OCI-LY7 (cell line): ENCODE measurements at regions not wholly inside any gene's neighbourhood (a gene's known extent, or its start where the extent isn't known, plus 50 kb on each side); places are given as distances from the start of the nearest gene placed in this dataset.

Experiments used
- BruUV-seq: library from RNA; stranded (reverse); fragments of 400-500 nt; replicated peaks from 2 replicates; lab custom pipeline; 2021; lab: Mats Ljungman, UMichigan
- CTCF ChIA-PET: fragments of 300-600 bp; sonication (Branson Sonifier 250); formaldehyde crosslinking; loops from one replicate; lab custom pipeline; 2022; ENCODE audit warnings: antibody characterized with exemption; ENCODE audit not compliant: unreplicated experiment; lab: Charles Lee
- POLR2A ChIA-PET: fragments of 300-600 bp; sonication (Branson Sonifier 250); formaldehyde crosslinking; loops from one replicate; lab custom pipeline; 2022; ENCODE audit warnings: antibody characterized with exemption; lab: Charles Lee
- DNase-seq: peaks from one replicate; pipeline ENCODE4 v3.0.0-alpha.2; 2015; ENCODE audit warnings: low spot score
- H2AFZ ChIP-seq: fragments of 200-600 bp; sonication (generic), shearing (Covaris generic); 2 replicates; pipeline ENCODE4 v1.6.1; 2014; ENCODE audit warnings: mild to moderate bottlenecking, antibody characterized with exemption, low read length, moderate library complexity
- H3K27ac ChIP-seq: fragments of 200-600 bp; sonication (generic); 2 replicates; pipeline ENCODE4 v1.5.1; 2014; ENCODE audit warnings: mixed run types, low read depth, mild to moderate bottlenecking, moderate library complexity, low read length, inconsistent platforms; ENCODE audit not compliant: poor library complexity, severe bottlenecking
- H3K36me3 ChIP-seq: fragments of 200-600 bp; sonication (generic); 2 replicates; pipeline ENCODE4 v1.6.1; 2014; ENCODE audit warnings: mild to moderate bottlenecking, antibody characterized with exemption, low read length, moderate library complexity, mixed read lengths; ENCODE audit not compliant: insufficient read depth
- H3K4me1 ChIP-seq: fragments of 200-600 bp; sonication (generic); 2 replicates; pipeline ENCODE4 v1.5.1; 2014; ENCODE audit warnings: mild to moderate bottlenecking, low read length; ENCODE audit not compliant: insufficient read depth, poor library complexity, severe bottlenecking
- H3K4me2 ChIP-seq: fragments of 200-600 bp; sonication (generic); 2 replicates; pipeline ENCODE4 v1.6.1; 2014; ENCODE audit warnings: mild to moderate bottlenecking, low read length
- H3K4me3 ChIP-seq: fragments of 200-600 bp; sonication (generic); 2 replicates; pipeline ENCODE4 v1.5.1; 2014; ENCODE audit warnings: mild to moderate bottlenecking, low read depth, low read length; ENCODE audit not compliant: poor library complexity, severe bottlenecking
- H3K79me2 ChIP-seq: fragments of 200-600 bp; sonication (generic); 2 replicates; pipeline ENCODE4 v1.6.1; 2016; ENCODE audit warnings: low read depth, mild to moderate bottlenecking, low read length, moderate library complexity, mixed read lengths; ENCODE audit not compliant: insufficient read depth
- H3K9me2 ChIP-seq: fragments of 200-600 bp; sonication (generic); 2 replicates; pipeline ENCODE4 v1.6.1; 2016; ENCODE audit warnings: mild to moderate bottlenecking, low read length, mixed read lengths; ENCODE audit not compliant: insufficient read depth
- H3K9me3 ChIP-seq: fragments of 200-600 bp; sonication (generic); 2 replicates; pipeline ENCODE4 v1.6.1; 2014; ENCODE audit warnings: mild to moderate bottlenecking, mixed run types, low read length, mixed read lengths
- H4K20me1 ChIP-seq: fragments of 200-600 bp; sonication (generic); 2 replicates; pipeline ENCODE4 v1.6.1; 2014; ENCODE audit warnings: mild to moderate bottlenecking, antibody characterized with exemption, low read length, moderate library complexity, mixed read lengths; ENCODE audit not compliant: insufficient read depth
- EZH2phosphoT487 ChIP-seq: fragments of 200-600 bp; sonication (generic); IDR thresholded peaks from 2 replicates; pipeline ENCODE4 v1.6.1; 2018; ENCODE audit warnings: low read depth, borderline replicate concordance, mild to moderate bottlenecking, mixed run types, antibody characterized with exemption, low read length, moderate library complexity, mixed read lengths
- intact Hi-C: fragments of 100-400 bp; cut with micrococcal nuclease; formaldehyde crosslinking; loops from one replicate; pipeline ENCODE4 v1.10.0; 2022; ENCODE audit not compliant: unreplicated experiment
- TF ChIP-seq, protein P1 (sequence below): fragments of 200-600 bp; sonication (generic); conservative IDR thresholded peaks from 2 replicates; pipeline ENCODE4 v1.5.1; 2014; ENCODE audit warnings: mild to moderate bottlenecking, antibody characterized with exemption, low read length, moderate library complexity, mixed read lengths

DNA sequence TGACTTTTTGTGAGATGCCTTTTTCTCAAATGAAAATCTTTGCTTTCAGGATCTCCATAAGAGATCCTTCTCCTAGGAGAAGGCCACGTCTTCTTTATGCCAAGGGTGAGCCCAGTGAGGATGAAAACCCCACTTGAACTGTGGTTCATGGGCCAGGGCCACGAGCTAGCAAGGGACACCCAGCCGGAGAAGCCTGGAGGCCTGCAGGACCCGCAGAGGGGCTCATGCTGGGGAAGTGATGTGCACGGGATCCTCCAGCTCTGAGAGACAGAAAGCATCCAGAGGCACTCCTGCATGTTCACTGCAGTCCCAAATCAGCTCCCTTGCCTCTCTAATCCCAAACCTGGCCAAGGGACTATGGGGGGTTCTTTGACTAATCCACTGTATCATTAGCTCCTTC lies 168.9 kb downstream of the UQCRFS1 start:
- no peak overlapping the region for H3K27ac ChIP-seq
- ChIA-PET CTCF (no interaction called here), POLR2A (no interaction called here)
- intact Hi-C loops: no loop called here
- no peak overlapping the region for H3K4me2 ChIP-seq
- no peaks in the 10 kb centered on the region for H3K9me3 ChIP-seq
- no peak overlapping the region for H2AFZ ChIP-seq
- H3K4me3 ChIP-seq: no peak overlapping the region
- H3K79me2 ChIP-seq: no peaks in the 10 kb centered on the region
- no TSS peak for BruUV-seq
- no peak for DNase-seq
- H4K20me1 ChIP-seq: no peaks in the 10 kb centered on the region
- H3K36me3 ChIP-seq: no peaks in the 10 kb centered on the region
- no peaks in the 10 kb centered on the region for H3K4me1 ChIP-seq
- H3K9me2 ChIP-seq: no peaks in the 10 kb centered on the region
- no peak for TF ChIP-seq EZH2phosphoT487
- TF ChIP-seq, protein P1, sequence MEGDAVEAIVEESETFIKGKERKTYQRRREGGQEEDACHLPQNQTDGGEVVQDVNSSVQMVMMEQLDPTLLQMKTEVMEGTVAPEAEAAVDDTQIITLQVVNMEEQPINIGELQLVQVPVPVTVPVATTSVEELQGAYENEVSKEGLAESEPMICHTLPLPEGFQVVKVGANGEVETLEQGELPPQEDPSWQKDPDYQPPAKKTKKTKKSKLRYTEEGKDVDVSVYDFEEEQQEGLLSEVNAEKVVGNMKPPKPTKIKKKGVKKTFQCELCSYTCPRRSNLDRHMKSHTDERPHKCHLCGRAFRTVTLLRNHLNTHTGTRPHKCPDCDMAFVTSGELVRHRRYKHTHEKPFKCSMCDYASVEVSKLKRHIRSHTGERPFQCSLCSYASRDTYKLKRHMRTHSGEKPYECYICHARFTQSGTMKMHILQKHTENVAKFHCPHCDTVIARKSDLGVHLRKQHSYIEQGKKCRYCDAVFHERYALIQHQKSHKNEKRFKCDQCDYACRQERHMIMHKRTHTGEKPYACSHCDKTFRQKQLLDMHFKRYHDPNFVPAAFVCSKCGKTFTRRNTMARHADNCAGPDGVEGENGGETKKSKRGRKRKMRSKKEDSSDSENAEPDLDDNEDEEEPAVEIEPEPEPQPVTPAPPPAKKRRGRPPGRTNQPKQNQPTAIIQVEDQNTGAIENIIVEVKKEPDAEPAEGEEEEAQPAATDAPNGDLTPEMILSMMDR: no peak

DNA sequence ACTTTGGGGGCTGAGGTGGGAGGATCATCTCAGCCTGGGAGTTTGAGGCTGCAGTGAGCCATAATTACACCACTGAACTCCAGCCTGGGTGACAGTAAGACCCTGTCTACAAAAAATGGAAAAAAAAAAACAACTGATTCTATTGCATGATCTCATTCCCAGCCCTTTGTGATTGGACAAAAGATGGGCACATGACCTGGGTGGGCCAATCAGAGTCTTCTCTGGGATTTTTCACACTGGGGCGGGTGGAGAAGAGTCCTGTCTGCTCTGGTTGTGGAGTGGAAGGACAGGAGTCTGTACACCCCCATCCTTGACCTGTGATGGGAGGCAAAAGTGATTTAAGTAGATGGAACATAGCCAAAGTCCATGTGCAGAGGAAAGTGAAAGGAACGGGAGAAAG lies 170.5 kb downstream of the UQCRFS1 start:
- no peaks in the 10 kb centered on the region for H3K79me2 ChIP-seq
- intact Hi-C loops: no loop called here
- H3K9me3 ChIP-seq: no peaks in the 10 kb centered on the region
- no peak for DNase-seq
- ChIA-PET POLR2A (no interaction called here), CTCF (no interaction called here)
- TF ChIP-seq EZH2phosphoT487: no peak
- TF ChIP-seq, protein P1: no peak
- no peaks in the 10 kb centered on the region for H3K9me2 ChIP-seq
- H3K36me3 ChIP-seq: no peaks in the 10 kb centered on the region
- no peak overlapping the region for H2AFZ ChIP-seq
- no peak overlapping the region for H3K4me2 ChIP-seq
- H3K4me3 ChIP-seq: no peak overlapping the region
- H4K20me1 ChIP-seq: no peaks in the 10 kb centered on the region
- H3K4me1 ChIP-seq: no peaks in the 10 kb centered on the region
- no TSS peak for BruUV-seq
- H3K27ac ChIP-seq: no peak overlapping the region

DNA sequence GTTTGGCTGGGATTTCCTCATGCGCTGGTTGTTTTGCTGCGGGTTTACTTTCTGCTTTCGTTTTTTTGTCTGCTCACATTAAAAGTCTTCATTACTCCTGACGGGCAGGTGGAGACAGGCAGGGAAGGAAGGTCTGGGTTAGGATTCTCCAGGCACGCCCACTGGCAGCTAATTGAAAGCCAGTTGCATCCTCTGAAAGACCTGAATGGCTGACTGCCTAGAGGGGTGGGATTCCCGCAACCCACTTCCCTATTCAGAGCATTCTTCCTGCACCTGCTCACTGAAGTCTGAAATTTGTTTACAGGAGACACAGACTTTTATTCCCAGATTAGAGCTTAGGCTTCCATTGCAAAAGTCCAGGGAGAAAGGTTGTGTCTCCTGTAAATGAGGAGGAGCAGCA lies 172.0 kb downstream of the UQCRFS1 start:
- intact Hi-C loops: no loop called here

More for the DNA sequence above, 172.0 kb downstream of the UQCRFS1 start:
- no peak overlapping the region for H3K4me3 ChIP-seq
- H3K9me2 ChIP-seq: no peaks in the 10 kb centered on the region
- no peak overlapping the region for H3K27ac ChIP-seq
- TF ChIP-seq, protein P1: no peak
- no peak for TF ChIP-seq EZH2phosphoT487
- no peaks in the 10 kb centered on the region for H3K9me3 ChIP-seq
- ChIA-PET POLR2A (no interaction called here), CTCF (no interaction called here)
- DNase-seq: no peak
- H3K36me3 ChIP-seq: no peaks in the 10 kb centered on the region
- H2AFZ ChIP-seq: no peak overlapping the region
- H3K4me1 ChIP-seq: no peaks in the 10 kb centered on the region
- BruUV-seq: no TSS peak
- H4K20me1 ChIP-seq: no peaks in the 10 kb centered on the region
- H3K4me2 ChIP-seq: no peak overlapping the region
- no peaks in the 10 kb centered on the region for H3K79me2 ChIP-seq
